Choroid plexus epithelial cell (primary cell): ENCODE measurements at regions not wholly inside any gene's neighbourhood (a gene's known extent, or its start where the extent isn't known, plus 50 kb on each side); places are given as distances from the start of the nearest gene placed in this dataset.

Experiments
- DNase-seq: peaks from one replicate; pipeline ENCODE4 v3.0.0-alpha.2; 2010; ENCODE audit warnings: low read depth
- H3K4me3 ChIP-seq: 2 replicates; pipeline ENCODE4 v1.5.1; 2011; ENCODE audit warnings: low read depth, mild to moderate bottlenecking, control low read depth, low read length, moderate library complexity
- TF ChIP-seq, protein P1 (sequence below): conservative IDR thresholded peaks from 2 replicates; pipeline ENCODE4 v1.5.1; 2011; ENCODE audit warnings: low read depth, mild to moderate bottlenecking, control low read depth, inconsistent platforms, low read length, moderate library complexity

GRCh38 chr5:147985608-147986007, 78.2 kb upstream of the SPINK5 start:
- no peak overlapping the region for H3K4me3 ChIP-seq
- no peak for DNase-seq
- TF ChIP-seq, protein P1, sequence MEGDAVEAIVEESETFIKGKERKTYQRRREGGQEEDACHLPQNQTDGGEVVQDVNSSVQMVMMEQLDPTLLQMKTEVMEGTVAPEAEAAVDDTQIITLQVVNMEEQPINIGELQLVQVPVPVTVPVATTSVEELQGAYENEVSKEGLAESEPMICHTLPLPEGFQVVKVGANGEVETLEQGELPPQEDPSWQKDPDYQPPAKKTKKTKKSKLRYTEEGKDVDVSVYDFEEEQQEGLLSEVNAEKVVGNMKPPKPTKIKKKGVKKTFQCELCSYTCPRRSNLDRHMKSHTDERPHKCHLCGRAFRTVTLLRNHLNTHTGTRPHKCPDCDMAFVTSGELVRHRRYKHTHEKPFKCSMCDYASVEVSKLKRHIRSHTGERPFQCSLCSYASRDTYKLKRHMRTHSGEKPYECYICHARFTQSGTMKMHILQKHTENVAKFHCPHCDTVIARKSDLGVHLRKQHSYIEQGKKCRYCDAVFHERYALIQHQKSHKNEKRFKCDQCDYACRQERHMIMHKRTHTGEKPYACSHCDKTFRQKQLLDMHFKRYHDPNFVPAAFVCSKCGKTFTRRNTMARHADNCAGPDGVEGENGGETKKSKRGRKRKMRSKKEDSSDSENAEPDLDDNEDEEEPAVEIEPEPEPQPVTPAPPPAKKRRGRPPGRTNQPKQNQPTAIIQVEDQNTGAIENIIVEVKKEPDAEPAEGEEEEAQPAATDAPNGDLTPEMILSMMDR, result no peak

- TF ChIP-seq, protein P1, result no peak
- no peak for DNase-seq
Observed at GRCh38 chr5:147983742-147984141, 77.4 kb upstream of the C5orf46 start.

DNA sequence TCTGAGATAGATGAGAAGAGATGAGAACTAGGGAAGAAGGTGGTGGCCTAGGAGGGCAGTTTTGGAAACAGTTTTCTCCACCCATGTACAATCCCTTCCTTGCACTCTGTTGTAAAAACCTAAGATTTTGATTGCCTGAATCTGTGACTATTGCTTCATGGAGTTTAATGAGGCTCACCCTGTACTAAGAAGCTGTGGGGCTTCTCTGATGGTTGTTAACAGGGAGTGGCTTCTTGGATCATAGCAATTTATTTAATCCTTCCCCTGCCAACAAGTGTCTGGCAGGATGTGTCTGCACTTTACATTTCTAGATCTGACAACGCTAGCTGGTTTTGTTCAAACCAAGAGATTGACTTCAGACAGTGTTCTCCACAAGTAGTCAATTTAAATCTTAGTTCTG, 74.7 kb upstream of the C5orf46 start:
- TF ChIP-seq, protein P1, result no peak
- no peak for DNase-seq
- H3K4me3 ChIP-seq, result no peak overlapping the region

More at GRCh38 chr5:147983742-147984141, 77.4 kb upstream of the C5orf46 start:
- H3K4me3 ChIP-seq, result no peak overlapping the region

GRCh38 chr5:147979761-147980160, 73.4 kb upstream of the C5orf46 start:
- TF ChIP-seq, protein P1, result no peak
- DNase-seq, result no peak
- H3K4me3 ChIP-seq, result no peak overlapping the region

DNA sequence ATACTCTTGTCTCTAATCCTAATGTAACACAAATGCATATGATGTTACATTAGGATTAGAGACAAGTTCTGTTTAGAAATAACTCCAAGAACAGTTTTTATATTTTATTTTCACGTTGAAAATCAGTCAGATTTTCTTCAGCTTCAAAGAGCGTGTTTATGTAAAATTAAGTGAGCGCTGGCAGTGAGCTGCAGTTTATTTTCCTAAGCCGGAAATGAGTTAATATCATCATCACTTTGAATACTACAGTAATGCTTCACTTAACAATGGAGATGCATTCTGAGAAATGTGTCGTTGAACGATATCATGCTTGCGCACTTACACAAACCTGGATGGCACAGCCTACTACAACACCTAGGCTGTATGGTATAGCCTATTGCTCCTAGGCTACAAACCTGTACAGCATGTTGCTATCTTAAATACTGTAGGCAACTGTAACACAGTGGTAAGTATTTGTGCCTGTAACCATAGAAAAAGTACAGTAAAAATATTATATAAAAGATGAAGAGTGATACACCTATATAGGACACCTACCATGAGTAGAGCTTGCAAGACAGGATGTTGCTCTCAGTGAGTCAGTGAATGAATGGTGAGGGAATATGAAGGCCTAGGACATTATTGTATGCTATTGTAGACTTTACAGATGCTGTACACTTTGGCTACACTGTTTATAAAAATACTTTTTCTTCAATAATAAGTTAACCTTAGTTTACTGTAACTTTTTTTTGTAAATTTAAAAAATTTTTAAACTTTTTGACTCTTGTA, 65.9 kb upstream of the C5orf46 start:
- TF ChIP-seq, protein P1, result no peak
- H3K4me3 ChIP-seq, result no peak overlapping the region
- no peak for DNase-seq

DNA sequence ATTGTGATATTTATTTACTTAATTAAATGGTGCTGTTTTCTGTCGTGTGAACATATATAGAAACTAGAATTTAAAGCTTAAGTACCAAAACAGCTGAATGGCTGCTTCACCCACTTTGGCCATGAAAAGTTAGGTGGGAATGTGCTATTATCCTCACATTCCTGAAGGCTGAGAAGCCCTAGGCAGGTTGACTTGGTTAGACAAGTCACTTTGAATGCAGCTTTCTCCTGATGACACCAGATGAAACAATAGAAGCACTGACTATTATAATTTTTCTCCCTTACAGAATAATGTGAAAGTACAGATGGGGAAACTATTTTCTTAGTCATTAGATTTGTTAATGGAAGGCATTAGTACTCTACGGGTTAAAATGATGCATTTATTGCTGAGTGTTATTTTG, 65.1 kb upstream of the C5orf46 start:
- TF ChIP-seq, protein P1, result no peak
- H3K4me3 ChIP-seq, result no peak overlapping the region
- DNase-seq, result no peak

- no peak for DNase-seq
- TF ChIP-seq, protein P1, result no peak
- H3K4me3 ChIP-seq, result no peak overlapping the region
Observed at GRCh38 chr5:147968855-147969254, 62.5 kb upstream of the C5orf46 start.
